ENCODE measurements at regions not wholly inside any gene's neighbourhood (a gene's known extent, or its start where the extent isn't known, plus 50 kb on each side); places are given as distances from the start of the nearest gene placed in this dataset.

GRCh38 chr3:28933337-28933736 lies 347.5 kb upstream of the RBMS3 start:
- POLR2A ChIA-PET: no interaction called here
- Histone ChIP-seq H3K4me3 (no peak overlapping the region), H3K9ac (ENCODE audit: control insufficient read depth, insufficient read depth, low read length) (no peak overlapping the region), H3K4me1 (ENCODE audit: control insufficient read depth, insufficient read depth, low read length) (peaks cover 4% of the 10 kb centered on the region; the same call in 1 of the 2 replicates), H3K36me3 (ENCODE audit: control insufficient read depth in 2 of 2, insufficient read depth in 2 of 2, low read length in 1 of 2) (no peaks in the 10 kb centered on the region), H3K4me2 (ENCODE audit: control insufficient read depth, insufficient read depth) (no peak overlapping the region), H2AFZ (ENCODE audit: control insufficient read depth, low read depth, low read length) (no peak overlapping the region), H3K79me2 (ENCODE audit: control insufficient read depth, insufficient read depth, low read length) (no peaks in the 10 kb centered on the region), H3K9me3 (replicated peaks; ENCODE audit: control insufficient read depth, insufficient read depth, low read length) (no peaks in the 10 kb centered on the region; the same call in 2 of the 3 replicates), H3K27me3 (replicated peaks in 1 of 2; ENCODE audit: control insufficient read depth in 2 of 2, insufficient read depth in 2 of 2, low read length in 1 of 2) (no peaks in the 10 kb centered on the region), H4K20me1 (ENCODE audit: control insufficient read depth, insufficient read depth) (no peaks in the 10 kb centered on the region), H3K27ac (ENCODE audit: control insufficient read depth, insufficient read depth) (no peak overlapping the region)
- TF ChIP-seq, protein P1, sequence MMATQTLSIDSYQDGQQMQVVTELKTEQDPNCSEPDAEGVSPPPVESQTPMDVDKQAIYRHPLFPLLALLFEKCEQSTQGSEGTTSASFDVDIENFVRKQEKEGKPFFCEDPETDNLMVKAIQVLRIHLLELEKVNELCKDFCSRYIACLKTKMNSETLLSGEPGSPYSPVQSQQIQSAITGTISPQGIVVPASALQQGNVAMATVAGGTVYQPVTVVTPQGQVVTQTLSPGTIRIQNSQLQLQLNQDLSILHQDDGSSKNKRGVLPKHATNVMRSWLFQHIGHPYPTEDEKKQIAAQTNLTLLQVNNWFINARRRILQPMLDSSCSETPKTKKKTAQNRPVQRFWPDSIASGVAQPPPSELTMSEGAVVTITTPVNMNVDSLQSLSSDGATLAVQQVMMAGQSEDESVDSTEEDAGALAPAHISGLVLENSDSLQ (IDR thresholded peaks at IDR 0.05): no peak
- TF ChIP-seq, protein P2, sequence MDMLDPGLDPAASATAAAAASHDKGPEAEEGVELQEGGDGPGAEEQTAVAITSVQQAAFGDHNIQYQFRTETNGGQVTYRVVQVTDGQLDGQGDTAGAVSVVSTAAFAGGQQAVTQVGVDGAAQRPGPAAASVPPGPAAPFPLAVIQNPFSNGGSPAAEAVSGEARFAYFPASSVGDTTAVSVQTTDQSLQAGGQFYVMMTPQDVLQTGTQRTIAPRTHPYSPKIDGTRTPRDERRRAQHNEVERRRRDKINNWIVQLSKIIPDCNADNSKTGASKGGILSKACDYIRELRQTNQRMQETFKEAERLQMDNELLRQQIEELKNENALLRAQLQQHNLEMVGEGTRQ (IDR thresholded peaks at IDR 0.05; ENCODE audit: borderline replicate concordance, low read depth, low read length): no peak
- TF ChIP-seq IKZF2 (IDR thresholded peaks at IDR 0.05) (no peak), RELB (IDR thresholded peaks at IDR 0.05; ENCODE audit: low read depth) (no peak), CREM (IDR thresholded peaks at IDR 0.05; ENCODE audit: low read depth) (no peak), MEF2A (IDR thresholded peaks at IDR 0.05; ENCODE audit: insufficient read depth, low read depth, low read length) (no peak), FOS (IDR thresholded peaks at IDR 0.05; ENCODE audit: borderline replicate concordance, extremely low read depth, insufficient read length) (no peak), SIN3A (IDR thresholded peaks at IDR 0.05; ENCODE audit: low read depth, low read length) (no peak), CHD1 (IDR thresholded peaks at IDR 0.05; ENCODE audit: low read depth, low read length) (no peak), ATF7 (IDR thresholded peaks at IDR 0.05; ENCODE audit: low read depth) (no peak), MTA3 (IDR thresholded peaks at IDR 0.05; ENCODE audit: borderline replicate concordance, low read length) (no peak), HSF1 (IDR thresholded peaks at IDR 0.05; ENCODE audit: low read depth, low read length) (no peak), SUPT20H (IDR thresholded peaks at IDR 0.05; ENCODE audit: borderline replicate concordance, control insufficient read depth, low read depth, low read length) (no peak), RUNX3 (IDR thresholded peaks at IDR 0.05; ENCODE audit: low read length) (no peak), SREBF1 (IDR thresholded peaks at IDR 0.05; ENCODE audit: low read length) (no peak), RCOR1 (conservative IDR thresholded peaks at IDR 0.05; ENCODE audit: low read depth, low read length) (no peak), STAT3 (IDR thresholded peaks at IDR 0.05; ENCODE audit: low read depth, low read length) (no peak)
- BruUV-seq (replicated peaks): no TSS peak
- FAIRE-seq (no peak), ATAC-seq (no peak), DNase-seq (ENCODE audit: low read depth, low spot score) (no peak)
- SMC1A ChIA-PET (ENCODE audit: uncharacterized antibody, unreplicated experiment): no interaction called here
- CTCF ChIA-PET: no interaction called here
- in situ Hi-C loops (cut with MboI) (no loop called here), intact Hi-C loops (cut with micrococcal nuclease; ENCODE audit: unreplicated experiment) (no loop called here)
- 26% methylated on average over 4 of the region's 4 CpGs for WGBS (ENCODE audit: insufficient coverage, insufficient replicate concordance, low lambda C conversion rate, missing lambda C conversion rate)
- RAD21 ChIA-PET (ENCODE audit: unreplicated experiment): interaction anchor here (0.6 kb wide), 1 partner anchor 1221 kb away, joined by 3 read pairs; no protein-coding TSS in a partner anchor

Data from GM12878 (cell line).